ENCODE measurements at regions not wholly inside any gene's neighbourhood (a gene's known extent, or its start where the extent isn't known, plus 50 kb on each side); places are given as distances from the start of the nearest gene placed in this dataset.
"Not testable (repeated sequence)": the region's sequence is repeated elsewhere in the genome, so short reads cannot be mapped to it uniquely, and the experiment has no call there.

DNA sequence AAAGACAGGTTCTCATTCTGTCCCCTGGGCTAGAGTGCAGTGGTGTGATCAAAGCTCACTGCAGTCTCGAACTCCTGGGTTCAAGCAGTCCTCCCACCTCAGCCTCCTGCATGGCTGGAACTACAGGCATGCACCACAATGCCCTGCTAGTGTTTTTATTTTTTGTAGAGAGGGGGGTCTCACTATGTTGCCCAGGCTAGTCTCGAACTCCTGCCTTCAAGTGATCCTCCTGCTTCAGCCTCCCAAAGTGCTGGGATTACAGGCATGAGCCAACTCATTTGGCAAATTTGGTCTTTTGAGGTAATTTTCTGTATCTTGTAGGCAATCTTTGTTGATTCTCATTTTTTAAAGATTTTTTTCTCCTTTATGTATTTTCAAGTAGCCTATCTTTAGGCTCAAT, 205.7 kb downstream of the ZIC5 start:
- DNase-seq: no peak

GRCh38 chr13:99760456-99760855, 211.1 kb downstream of the ZIC5 start:
- no peak for DNase-seq

- no peak for DNase-seq
Measured at GRCh38 chr13:99759163-99759552, 212.4 kb downstream of the ZIC5 start.

- no peak for DNase-seq
Measured at GRCh38 chr13:99758460-99759162, 213.0 kb downstream of the ZIC5 start.

GRCh38 chr13:99757756-99758459, 213.7 kb downstream of the ZIC5 start:
- DNase-seq: no peak

DNA sequence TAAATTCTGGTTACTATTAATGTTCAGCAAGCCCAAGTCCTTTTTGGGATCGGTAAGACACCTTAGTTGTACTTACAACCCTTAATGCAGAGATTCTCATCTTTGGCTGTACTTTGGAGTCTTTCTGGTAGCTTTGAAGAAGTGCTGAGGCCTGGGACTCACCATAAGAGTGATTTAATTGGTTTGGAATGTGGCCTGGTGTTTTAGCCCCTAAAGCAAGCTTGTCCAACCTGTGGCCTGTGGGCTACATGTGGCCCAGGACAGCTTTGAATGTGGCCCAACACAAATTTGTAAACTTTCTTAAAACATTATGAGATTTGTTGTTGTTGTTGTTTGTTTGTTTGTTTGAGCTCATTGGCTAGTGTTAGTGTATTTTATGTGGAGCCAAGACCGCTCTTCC, 215.3 kb downstream of the ZIC5 start:
- DNase-seq: no peak

GRCh38 chr13:99754750-99755149, 216.8 kb downstream of the ZIC5 start:
- not testable (repeated sequence) for DNase-seq

- no peak for DNase-seq
Measured at GRCh38 chr13:99752373-99752772, 219.2 kb downstream of the ZIC5 start.

- DNase-seq: no peak
Measured at GRCh38 chr13:99751517-99752199, 219.9 kb downstream of the ZIC5 start.

DNA sequence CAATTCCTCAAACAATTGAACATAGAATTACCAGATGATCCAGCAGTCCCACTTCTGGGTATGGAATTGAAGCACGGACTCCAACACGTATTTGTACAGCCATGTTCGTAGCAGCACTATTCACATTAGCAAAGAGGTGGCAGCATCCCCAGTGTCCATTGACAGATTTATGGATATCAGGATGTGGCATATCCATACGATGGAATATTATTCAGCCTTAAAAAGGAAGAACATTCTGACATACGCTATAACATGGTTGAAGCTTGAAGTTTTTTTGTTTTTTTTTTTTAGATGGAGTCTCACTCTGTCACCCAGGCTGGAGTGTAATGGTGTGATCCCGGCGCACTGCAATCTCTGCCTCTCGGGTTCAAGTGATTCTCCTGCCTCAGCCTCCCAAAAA, 220.6 kb downstream of the ZIC5 start:
- DNase-seq: no peak

GRCh38 chr13:99749271-99750019, 222.1 kb downstream of the ZIC5 start:
- no peak for DNase-seq

DNA sequence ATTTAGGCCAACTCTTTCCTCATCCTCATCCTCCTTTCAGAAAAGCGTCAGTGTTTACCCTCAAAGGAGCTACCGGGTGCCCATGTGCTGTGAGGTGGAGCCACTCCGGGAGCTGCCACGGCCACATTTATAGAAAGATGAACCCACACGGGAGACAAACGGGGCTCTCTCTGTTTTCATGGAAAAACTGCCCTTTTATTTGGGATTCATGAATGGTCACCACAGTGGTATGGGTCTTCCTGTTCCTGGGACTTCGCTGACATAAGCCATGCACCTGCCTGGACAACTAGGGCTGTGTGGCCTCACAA, 224.2 kb downstream of the ZIC5 start:
- no peak for DNase-seq

DNA sequence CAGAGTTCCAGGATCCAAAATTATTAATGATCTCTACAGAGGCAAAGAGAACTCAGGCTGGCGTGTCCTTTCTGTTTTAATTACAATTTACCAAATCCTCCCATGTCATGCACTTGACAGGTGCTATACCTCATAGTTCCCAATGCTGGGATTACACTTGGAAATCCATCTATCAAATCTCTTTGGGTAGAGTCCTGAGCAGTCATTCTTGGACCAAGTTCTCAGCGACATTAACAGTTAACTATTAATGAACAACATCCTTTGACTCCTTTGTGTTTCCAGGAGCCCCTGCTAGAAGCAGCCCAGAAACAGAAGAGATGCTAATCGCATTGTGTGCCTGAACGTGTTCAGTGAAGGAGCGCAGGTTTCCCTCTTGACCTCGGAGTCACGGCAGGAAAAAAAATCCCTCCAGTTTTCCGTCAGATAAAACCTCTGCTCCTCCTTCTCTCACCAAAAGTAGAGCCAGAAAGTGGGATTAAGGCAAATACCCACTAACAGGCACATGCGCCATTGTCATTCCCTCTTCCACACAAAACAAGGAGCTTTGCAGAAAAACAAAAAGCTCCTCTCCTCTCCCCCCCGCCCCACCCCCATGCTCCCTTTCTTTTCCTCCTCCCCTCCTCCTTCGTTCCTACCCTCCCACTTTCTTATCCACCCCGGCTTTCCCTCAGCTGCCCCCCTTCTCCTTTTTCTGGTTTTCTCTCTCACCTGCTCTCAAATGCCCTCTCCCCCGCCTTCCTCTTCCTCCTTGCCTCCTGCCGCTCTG, 224.7 kb downstream of the ZIC5 start:
- no peak for DNase-seq

GRCh38 chr13:99743094-99743493, 228.5 kb downstream of the ZIC5 start:
- no peak for DNase-seq

GRCh38 chr13:99741960-99742359, 229.6 kb downstream of the ZIC5 start:
- no peak for DNase-seq

GRCh38 chr13:99740251-99740979, 231.2 kb downstream of the ZIC5 start:
- no peak for DNase-seq

DNA sequence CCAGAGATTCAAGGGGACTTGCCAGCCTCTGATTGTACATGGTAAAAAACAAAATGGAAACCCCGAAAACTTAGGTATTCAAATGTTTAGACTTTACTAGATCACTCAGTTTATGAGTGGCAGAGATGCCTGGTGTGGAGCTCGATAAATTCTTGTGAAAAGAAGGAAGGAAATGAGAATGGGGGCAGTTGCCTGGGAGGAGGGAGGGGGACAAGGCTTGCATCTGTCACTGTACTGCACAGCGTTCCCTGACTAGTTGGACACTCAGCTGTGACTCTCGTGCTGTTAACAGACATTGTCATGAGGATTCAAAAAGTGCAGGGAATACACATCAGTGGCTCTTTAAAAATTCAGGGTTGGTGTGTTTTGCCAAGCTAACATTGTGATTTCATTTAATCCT, 232.9 kb downstream of the ZIC5 start:
- no peak for DNase-seq

DNA sequence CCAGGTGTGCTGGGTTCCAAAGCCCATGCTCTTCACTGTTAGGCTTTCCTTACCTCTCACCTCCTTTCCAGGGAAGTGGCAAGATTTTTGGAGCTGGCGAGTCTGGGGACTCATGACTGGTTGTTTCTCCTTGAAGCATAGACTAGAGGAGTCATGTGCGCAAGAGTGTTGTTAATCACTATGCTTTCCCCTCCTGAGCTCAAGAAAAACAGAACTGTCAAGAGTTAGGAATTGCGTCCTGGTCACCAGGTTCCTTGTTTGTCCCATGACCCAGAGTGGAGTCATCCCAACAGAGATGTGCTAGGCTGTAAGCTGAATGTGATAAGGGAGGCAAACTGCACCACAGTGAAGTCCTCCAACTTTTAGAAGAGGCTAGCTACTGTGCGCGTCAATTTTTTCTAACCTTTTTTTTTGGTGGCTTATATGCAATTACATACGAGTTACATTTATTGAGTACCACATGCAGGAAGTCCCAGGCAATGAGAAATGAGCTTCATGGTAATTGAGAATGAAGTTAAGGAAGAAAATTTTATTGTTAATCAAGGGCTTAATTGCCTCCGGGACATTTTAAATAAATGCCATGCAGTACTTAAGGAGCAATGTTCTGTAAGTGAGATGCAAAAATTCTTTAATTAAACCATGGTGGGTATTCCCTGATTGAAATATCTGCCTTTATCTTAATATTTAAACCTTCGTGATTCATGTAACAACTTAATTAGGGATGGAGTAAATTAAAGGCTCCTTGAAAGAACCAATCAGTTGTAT, 233.9 kb downstream of the ZIC5 start:
- no peak for DNase-seq

- DNase-seq: no peak
Measured at GRCh38 chr13:99736541-99736940, 235.0 kb downstream of the ZIC5 start.

- DNase-seq: no peak
Measured at GRCh38 chr13:99734013-99734693, 232.9 kb downstream of the TM9SF2 start.

GRCh38 chr13:99733346-99733745, 232.1 kb downstream of the TM9SF2 start:
- DNase-seq: no peak
